ENCODE measurements at regions not wholly inside any gene's neighbourhood (a gene's known extent, or its start where the extent isn't known, plus 50 kb on each side); places are given as distances from the start of the nearest gene placed in this dataset.

DNA sequence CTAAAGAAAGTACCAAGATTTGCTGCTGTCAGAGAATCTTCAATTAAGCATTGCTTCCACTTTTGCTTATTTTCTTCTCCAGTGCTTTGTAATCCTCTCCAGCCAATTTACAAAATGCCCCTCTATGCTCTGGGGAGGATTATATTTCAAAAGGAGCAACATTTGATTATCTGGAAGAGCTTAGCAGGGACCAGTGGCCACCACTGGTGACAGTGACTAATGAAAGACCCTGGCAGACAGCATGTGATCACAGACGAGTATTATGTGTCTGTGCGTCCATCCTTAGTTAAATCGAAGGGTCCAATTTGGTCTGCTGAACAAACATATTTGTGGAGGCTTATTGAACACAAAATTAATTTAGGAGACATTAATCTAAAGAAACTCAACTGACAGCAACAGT, 152.6 kb downstream of the ZNF621 start:
- no peak for TF ChIP-seq POLR2A (IDR thresholded peaks at IDR 0.05)
- TF ChIP-seq, protein P1, sequence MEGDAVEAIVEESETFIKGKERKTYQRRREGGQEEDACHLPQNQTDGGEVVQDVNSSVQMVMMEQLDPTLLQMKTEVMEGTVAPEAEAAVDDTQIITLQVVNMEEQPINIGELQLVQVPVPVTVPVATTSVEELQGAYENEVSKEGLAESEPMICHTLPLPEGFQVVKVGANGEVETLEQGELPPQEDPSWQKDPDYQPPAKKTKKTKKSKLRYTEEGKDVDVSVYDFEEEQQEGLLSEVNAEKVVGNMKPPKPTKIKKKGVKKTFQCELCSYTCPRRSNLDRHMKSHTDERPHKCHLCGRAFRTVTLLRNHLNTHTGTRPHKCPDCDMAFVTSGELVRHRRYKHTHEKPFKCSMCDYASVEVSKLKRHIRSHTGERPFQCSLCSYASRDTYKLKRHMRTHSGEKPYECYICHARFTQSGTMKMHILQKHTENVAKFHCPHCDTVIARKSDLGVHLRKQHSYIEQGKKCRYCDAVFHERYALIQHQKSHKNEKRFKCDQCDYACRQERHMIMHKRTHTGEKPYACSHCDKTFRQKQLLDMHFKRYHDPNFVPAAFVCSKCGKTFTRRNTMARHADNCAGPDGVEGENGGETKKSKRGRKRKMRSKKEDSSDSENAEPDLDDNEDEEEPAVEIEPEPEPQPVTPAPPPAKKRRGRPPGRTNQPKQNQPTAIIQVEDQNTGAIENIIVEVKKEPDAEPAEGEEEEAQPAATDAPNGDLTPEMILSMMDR (IDR thresholded peaks at IDR 0.05): no peak

Data from thyroid gland (tissue), 4 donors.